Natural killer cell treated with Interleukin-12 subunit alpha and Interleukin-12 subunit beta and Interleukin-15 and Interleukin-18, amount 100 ng/mL, for 72 hours (primary cell): ENCODE measurements at regions not wholly inside any gene's neighbourhood (a gene's known extent, or its start where the extent isn't known, plus 50 kb on each side); places are given as distances from the start of the nearest gene placed in this dataset.
"Not testable (repeated sequence)": the region's sequence is repeated elsewhere in the genome, so short reads cannot be mapped to it uniquely, and the experiment has no call there.

Source experiments
- ATAC-seq, 2 donors: fragments of 150-1000 bp; cut with Tn5 transposase in 1 of 2; sonication (Bioruptor Pico), chemical (Tn5 transposase) in 1 of 2; 2 replicates each; pipeline ENCODE4 v1.10.0; 2021
- DNase-seq: peaks from one replicate; pipeline ENCODE4 v3.0.0; 2022; ENCODE audit warnings: low spot score
- H3K27ac Mint-ChIP-seq, 2 donors: 1 replicate in 1 of 2; 2 replicates in 1 of 2; pipeline ENCODE4 v1.8.0; 2022; ENCODE audit warnings: mixed read lengths in 2 of 2, mild to moderate bottlenecking in 1 of 2, moderate library complexity in 1 of 2
- H3K27me3 Mint-ChIP-seq, 2 donors: 1 replicate in 1 of 2; 2 replicates in 1 of 2; pipeline ENCODE4 v1.8.0; 2022; ENCODE audit warnings: mixed read lengths in 2 of 2
- H3K36me3 Mint-ChIP-seq: one replicate; pipeline ENCODE4 v1.8.0; 2022; ENCODE audit warnings: mixed read lengths
- H3K4me1 Mint-ChIP-seq, 2 donors: 1 replicate in 1 of 2; 2 replicates in 1 of 2; pipeline ENCODE4 v1.8.0; 2022; ENCODE audit warnings: low read depth in 2 of 2, mixed read lengths in 2 of 2, mild to moderate bottlenecking in 1 of 2
- H3K4me3 Mint-ChIP-seq: one replicate; pipeline ENCODE4 v1.8.0; 2022; ENCODE audit warnings: mixed read lengths
- H3K9me3 Mint-ChIP-seq: 2 replicates; pipeline ENCODE4 v1.8.0; 2022; ENCODE audit warnings: mixed read lengths

DNA sequence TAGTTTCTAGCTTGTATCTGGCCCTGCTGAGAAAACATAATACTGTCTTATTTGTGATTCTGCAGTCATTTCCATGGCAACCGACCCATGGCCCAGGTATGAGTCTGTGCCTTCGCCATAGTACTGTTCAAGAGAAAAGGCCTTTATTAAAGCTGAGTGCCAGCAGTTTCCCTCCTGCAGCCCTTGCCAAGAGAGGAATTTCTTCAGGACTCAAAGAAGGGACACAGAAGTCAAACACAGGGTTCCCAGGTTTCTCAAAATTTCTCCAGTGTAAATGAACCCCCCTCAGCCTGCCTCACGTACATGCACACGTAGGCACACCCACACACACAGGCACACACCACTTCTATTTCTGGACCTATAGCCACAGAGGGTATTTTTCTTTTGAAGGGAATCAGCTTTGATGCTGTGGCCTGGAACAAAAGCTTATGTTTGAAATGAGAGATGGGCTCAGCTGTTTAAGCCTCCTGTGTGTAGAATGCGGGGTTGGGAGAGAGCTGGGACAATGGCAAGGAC, 269.2 kb downstream of the PDCD6IP start:
- no peaks in the 10 kb centered on the region for H3K27me3 Mint-ChIP-seq
- no peak for ATAC-seq
- no peak for DNase-seq
- H3K27ac Mint-ChIP-seq, result no peak overlapping the region
- peaks cover 0 to 9% of the 10 kb centered on the region in 2 donors for H3K4me1 Mint-ChIP-seq
- no peaks in the 10 kb centered on the region for H3K9me3 Mint-ChIP-seq
- H3K4me3 Mint-ChIP-seq, result no peak overlapping the region
- no peaks in the 10 kb centered on the region for H3K36me3 Mint-ChIP-seq

DNA sequence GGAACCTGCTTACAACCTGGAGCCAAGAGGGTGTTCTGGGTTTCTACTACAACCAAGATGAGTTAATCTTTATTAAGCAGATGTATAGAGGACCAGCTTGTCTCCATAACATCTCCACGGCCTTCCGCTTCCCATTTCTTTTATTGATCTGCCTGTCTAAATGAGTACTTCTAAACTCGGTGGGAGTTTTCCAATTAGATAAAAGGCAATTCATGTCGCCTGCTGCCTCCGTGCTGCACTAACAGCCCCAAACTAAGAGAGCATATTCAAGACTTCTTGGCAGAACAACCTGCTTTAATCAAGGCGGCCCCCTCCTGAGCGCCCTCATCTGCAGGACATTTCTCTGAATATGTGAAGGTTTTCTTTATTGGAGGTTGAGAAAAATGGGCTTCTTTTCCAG, 270.1 kb downstream of the PDCD6IP start:
- no peak for ATAC-seq
- no peaks in the 10 kb centered on the region for H3K9me3 Mint-ChIP-seq
- H3K4me1 Mint-ChIP-seq, result peaks cover 0 to 9% of the 10 kb centered on the region in 2 donors
- H3K36me3 Mint-ChIP-seq, result no peaks in the 10 kb centered on the region
- H3K4me3 Mint-ChIP-seq, result no peak overlapping the region
- no peaks in the 10 kb centered on the region for H3K27me3 Mint-ChIP-seq
- H3K27ac Mint-ChIP-seq, result no peak overlapping the region
- DNase-seq, result no peak

- H3K27me3 Mint-ChIP-seq, result no peaks in the 10 kb centered on the region
- no peak for DNase-seq
- ATAC-seq, result peak; percentile 54 to 75
- peaks cover 0 to 9% of the 10 kb centered on the region in 2 donors for H3K4me1 Mint-ChIP-seq
- no peak overlapping the region for H3K27ac Mint-ChIP-seq
- no peak overlapping the region for H3K4me3 Mint-ChIP-seq
- no peaks in the 10 kb centered on the region for H3K9me3 Mint-ChIP-seq
- H3K36me3 Mint-ChIP-seq, result no peaks in the 10 kb centered on the region
Observed at GRCh38 chr3:34070831-34071585, 272.6 kb downstream of the PDCD6IP start.

DNA sequence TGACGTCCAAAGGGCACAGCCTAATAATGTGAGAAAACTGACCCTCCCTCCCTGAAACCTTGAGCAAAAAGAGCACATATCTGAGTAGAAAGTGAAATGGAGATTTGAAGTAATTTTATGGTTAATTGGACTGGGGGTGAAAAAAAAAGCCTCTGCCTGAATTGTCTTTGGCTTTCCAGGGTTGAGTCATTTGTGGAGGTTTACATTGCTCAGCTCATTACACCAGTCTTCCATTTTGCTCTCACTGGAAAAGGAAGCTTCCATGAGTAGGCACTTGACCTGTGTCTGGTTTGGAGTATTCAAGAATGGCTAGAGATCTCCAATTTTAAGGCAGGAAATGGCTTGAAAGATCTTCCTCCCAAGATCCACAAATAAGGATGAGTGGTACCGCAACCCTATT, 273.9 kb downstream of the PDCD6IP start:
- no peak for DNase-seq
- Mint-ChIP-seq H3K9me3 (no peaks in the 10 kb centered on the region), H3K4me1 (peaks cover 0 to 9% of the 10 kb centered on the region in 2 donors), H3K27me3 (no peaks in the 10 kb centered on the region), H3K36me3 (no peaks in the 10 kb centered on the region), H3K27ac (no peak overlapping the region), H3K4me3 (no peak overlapping the region)
- no peak for ATAC-seq

- Mint-ChIP-seq H3K27me3 (no peaks in the 10 kb centered on the region), H3K27ac (no peak overlapping the region), H3K36me3 (no peaks in the 10 kb centered on the region), H3K4me3 (no peak overlapping the region), H3K9me3 (no peaks in the 10 kb centered on the region), H3K4me1 (peaks cover 0 to 9% of the 10 kb centered on the region in 2 donors)
- DNase-seq, result no peak
- ATAC-seq, result no peak
Observed at GRCh38 chr3:34073111-34073510, 274.7 kb downstream of the PDCD6IP start.

DNA sequence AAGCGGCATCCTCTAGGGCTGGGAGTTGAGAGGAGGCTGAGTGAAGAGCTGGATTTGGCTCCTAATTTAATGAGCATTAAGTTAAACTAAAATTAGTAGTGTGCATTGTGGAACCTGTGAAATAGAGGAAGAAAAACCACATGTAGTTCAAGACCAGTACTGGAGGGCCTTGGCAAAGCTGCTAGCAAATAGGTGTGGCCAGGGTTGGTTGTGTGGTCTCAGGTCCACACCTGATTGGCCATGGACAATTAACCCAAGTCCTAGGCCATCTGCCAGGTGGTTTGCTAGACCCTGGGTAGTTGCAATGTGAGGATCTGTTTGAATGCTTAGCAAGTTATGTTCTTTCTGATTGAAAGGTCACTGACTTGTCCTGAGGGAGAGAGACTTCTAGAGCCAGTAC, 275.5 kb downstream of the PDCD6IP start:
- DNase-seq (no peak), ATAC-seq (no peak)
- H3K4me1 Mint-ChIP-seq, result peaks cover 0 to 9% of the 10 kb centered on the region in 2 donors
- no peaks in the 10 kb centered on the region for H3K9me3 Mint-ChIP-seq
- no peaks in the 10 kb centered on the region for H3K36me3 Mint-ChIP-seq
- no peak overlapping the region for H3K27ac Mint-ChIP-seq
- no peaks in the 10 kb centered on the region for H3K27me3 Mint-ChIP-seq
- no peak overlapping the region for H3K4me3 Mint-ChIP-seq

GRCh38 chr3:34075975-34076374, 277.5 kb downstream of the PDCD6IP start:
- no peaks in the 10 kb centered on the region for H3K9me3 Mint-ChIP-seq
- no peak overlapping the region for H3K4me3 Mint-ChIP-seq
- ATAC-seq (no peak), DNase-seq (no peak)
- H3K27ac Mint-ChIP-seq, result no peak overlapping the region
- peaks cover 0 to 3% of the 10 kb centered on the region in 2 donors for H3K4me1 Mint-ChIP-seq
- H3K36me3 Mint-ChIP-seq, result no peaks in the 10 kb centered on the region
- H3K27me3 Mint-ChIP-seq, result no peaks in the 10 kb centered on the region

- Mint-ChIP-seq H3K27me3 (peaks cover 0 to 2% of the 10 kb centered on the region in 2 donors), H3K4me3 (no peak overlapping the region), H3K9me3 (no peaks in the 10 kb centered on the region), H3K36me3 (no peaks in the 10 kb centered on the region), H3K4me1 (no peaks in the 10 kb centered on the region), H3K27ac (no peak overlapping the region)
- DNase-seq (no peak), ATAC-seq (no peak)
Observed at GRCh38 chr3:34077417-34078195, 279.2 kb downstream of the PDCD6IP start.

- no peaks in the 10 kb centered on the region for H3K36me3 Mint-ChIP-seq
- no peaks in the 10 kb centered on the region for H3K4me1 Mint-ChIP-seq
- H3K27ac Mint-ChIP-seq, result no peak overlapping the region
- ATAC-seq (no peak), DNase-seq (no peak)
- H3K27me3 Mint-ChIP-seq, result peaks cover 0 to 7% of the 10 kb centered on the region in 2 donors
- no peaks in the 10 kb centered on the region for H3K9me3 Mint-ChIP-seq
- no peak overlapping the region for H3K4me3 Mint-ChIP-seq
Observed at GRCh38 chr3:34078418-34078817, 280.0 kb downstream of the PDCD6IP start.

DNA sequence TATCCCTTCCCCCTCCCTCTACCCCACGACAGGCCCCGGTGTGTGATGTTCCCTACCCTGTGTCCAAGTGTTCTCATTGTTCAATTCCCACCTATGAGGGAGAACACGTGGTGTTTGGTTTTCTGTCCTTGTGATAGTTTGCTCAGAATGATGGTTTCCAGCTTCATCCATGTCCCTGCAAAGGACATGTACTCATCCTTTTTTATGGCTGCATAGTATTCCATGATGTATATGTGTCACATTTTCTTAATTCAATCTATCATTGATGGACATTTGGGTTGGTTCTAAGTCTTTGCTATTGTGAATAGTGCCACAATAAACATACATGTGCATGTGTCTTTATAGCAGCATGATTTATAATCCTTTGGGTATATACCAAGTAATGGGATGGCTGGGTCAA, 281.4 kb downstream of the PDCD6IP start:
- not testable (repeated sequence) for H3K4me1 Mint-ChIP-seq, H3K27ac Mint-ChIP-seq, H3K9me3 Mint-ChIP-seq, H3K4me3 Mint-ChIP-seq, ATAC-seq, DNase-seq, H3K36me3 Mint-ChIP-seq
- H3K27me3 Mint-ChIP-seq, result peaks cover 6 to 16% of the 10 kb centered on the region in 2 donors

GRCh38 chr3:34090379-34090778, 291.9 kb downstream of the PDCD6IP start:
- not testable (repeated sequence) for H3K9me3 Mint-ChIP-seq, DNase-seq, H3K36me3 Mint-ChIP-seq, H3K4me1 Mint-ChIP-seq, H3K27ac Mint-ChIP-seq, H3K4me3 Mint-ChIP-seq, ATAC-seq
- peaks cover 0 to 20% of the 10 kb centered on the region in 2 donors for H3K27me3 Mint-ChIP-seq

DNA sequence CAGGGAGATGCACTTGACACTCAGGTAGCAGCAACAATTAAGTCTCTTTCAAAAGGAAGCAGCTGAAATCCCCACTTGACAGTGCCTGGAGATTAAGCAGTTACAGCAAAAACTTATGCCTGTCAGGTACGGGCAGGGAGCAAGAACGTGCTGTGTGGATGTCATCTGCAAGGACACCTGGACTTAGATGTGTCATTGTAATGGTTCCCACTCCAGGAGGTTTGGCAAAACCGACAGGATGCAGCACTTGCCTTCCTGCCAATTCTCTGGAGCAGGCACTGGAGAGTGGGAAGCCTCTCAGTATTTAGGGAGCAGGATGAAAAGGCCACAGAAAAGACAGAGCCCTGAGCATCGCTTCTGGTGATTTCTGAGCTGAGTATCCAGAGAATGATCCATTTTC, 292.4 kb downstream of the PDCD6IP start:
- H3K27ac Mint-ChIP-seq, result no peak overlapping the region
- no peaks in the 10 kb centered on the region for H3K36me3 Mint-ChIP-seq
- no peak for ATAC-seq

GRCh38 chr3:34094280-34094679, 295.9 kb downstream of the PDCD6IP start:
- not testable (repeated sequence) for H3K9me3 Mint-ChIP-seq, DNase-seq, H3K36me3 Mint-ChIP-seq, H3K4me1 Mint-ChIP-seq, ATAC-seq, H3K27ac Mint-ChIP-seq, H3K4me3 Mint-ChIP-seq
- peaks cover 0 to 14% of the 10 kb centered on the region in 2 donors for H3K27me3 Mint-ChIP-seq

More for the DNA sequence above, 292.4 kb downstream of the PDCD6IP start:
- Mint-ChIP-seq H3K27me3 (peaks cover 0 to 19% of the 10 kb centered on the region in 2 donors), H3K4me3 (no peak overlapping the region), H3K4me1 (no peaks in the 10 kb centered on the region), H3K9me3 (no peaks in the 10 kb centered on the region)
- DNase-seq, result no peak

- ATAC-seq, result no peak
- DNase-seq, result no peak
- Mint-ChIP-seq H3K9me3 (no peaks in the 10 kb centered on the region), H3K27me3 (peaks cover 3 to 26% of the 10 kb centered on the region in 2 donors), H3K4me1 (peaks cover 0 to 3% of the 10 kb centered on the region in 2 donors), H3K4me3 (no peak overlapping the region), H3K27ac (no peak overlapping the region), H3K36me3 (peaks cover 6% of the 10 kb centered on the region)
Observed at GRCh38 chr3:34102288-34102687, 303.9 kb downstream of the PDCD6IP start.
